Renal pelvis (tissue), 1 donor: ENCODE measurements at regions not wholly inside any gene's neighbourhood (a gene's known extent, or its start where the extent isn't known, plus 50 kb on each side); places are given as distances from the start of the nearest gene placed in this dataset.

Source experiments
- DNase-seq: peaks from one replicate; pipeline ENCODE4 v3.0.0-alpha.2; 2013

DNA sequence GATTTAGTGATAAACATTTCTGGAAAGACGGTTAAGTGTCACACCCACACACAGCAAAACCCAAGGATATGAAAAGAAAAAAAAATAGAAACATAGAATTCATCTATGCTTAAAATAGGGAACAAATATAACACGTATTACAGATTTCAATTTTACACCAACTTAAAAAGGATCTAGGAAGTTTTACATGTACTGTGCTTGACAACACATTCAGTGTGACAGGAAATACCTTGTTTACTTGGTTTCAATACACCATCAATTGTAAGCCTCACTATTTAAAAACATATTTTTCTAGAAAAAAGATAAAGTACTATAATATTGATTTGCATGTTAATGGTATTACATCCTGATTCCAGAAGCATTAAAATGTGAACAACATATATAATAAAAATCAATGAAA lies 77.0 kb upstream of the SPRY1 start:
- no peak for DNase-seq

DNA sequence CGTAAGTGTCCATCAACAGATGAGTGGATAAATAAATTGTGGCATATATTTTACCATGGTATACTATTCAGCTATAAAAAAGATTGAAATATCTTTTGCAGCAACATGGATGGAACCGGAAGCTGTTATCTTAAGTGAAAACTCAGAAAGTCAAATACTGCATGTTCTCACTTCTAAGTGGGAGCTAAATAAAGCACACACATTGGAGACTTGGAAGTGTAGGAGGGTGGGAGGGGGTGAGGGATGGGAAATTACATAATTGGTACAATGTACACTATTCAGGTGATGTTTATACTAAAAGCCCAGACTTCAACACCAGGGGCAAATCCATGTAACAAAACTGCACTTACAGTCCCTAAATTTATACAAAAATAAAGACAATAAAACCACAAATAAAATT lies 72.6 kb upstream of the SPRY1 start:
- DNase-seq: no peak

DNA sequence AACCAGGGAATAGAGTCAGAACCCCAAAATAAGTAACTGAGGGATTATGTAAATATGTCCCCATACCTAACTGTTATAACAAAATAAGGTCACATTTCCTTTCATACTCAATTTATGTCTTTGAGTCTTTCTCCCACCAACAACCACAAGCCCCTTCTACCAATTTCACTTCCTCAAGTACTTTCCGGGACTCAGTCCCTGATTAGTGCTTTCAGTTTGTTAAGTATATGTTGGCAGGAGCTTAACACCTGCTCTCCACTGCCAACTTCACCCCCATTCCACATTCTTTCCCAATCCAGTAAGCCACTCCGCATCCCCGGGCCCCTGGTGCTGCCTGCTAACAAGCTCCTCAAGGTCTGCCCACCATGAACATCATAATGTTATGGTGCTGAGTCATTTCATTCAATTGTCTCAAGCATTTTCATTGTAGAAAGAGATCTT lies 71.3 kb upstream of the SPRY1 start:
- no peak for DNase-seq

DNA sequence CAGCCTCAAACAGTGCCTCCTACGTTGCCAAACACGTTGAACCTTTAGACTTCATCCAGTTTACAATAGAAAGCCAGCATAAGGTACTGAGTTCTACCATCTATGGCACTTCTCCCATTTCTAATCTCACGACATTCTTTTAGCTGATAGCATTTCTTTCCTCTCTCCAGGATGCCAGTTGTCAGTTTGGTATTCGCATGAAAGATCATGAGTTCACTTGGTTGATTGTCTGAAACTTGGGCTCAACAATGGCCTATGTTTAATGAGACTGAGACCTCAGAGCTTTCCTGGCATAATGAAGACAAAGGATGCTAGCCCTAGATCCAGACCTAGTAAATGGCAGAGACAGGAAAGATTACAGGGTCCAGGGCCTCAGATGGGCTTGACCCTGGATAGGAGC lies 69.2 kb upstream of the SPRY1 start:
- no peak for DNase-seq

DNA sequence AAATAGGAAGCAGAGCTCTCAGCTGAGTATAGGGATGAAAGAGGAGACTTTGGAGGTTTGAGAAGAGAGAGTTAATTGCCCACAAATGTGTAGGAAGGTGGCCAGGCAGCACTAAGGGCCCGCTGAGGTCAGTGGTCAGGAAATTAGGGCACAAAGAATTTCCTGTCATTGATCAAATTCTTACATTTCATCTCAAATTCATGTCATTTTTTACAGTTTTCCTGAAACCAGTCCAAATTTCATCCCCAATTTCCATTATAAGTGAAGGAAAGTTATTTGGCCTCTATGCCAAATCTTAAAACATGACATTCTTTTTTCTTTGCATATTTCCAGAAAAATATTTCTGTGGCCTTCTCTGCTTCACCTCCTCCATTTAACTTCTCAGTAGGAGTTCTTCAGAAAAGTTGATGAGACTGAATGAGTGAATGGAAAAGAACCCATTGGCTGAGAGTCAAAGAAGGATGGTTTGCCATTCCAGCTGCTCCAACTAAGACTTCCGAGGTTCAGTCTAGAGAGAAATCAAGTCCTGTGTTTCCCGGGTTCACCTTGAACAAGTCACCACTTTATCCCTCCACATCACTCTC lies 68.7 kb upstream of the SPRY1 start:
- DNase-seq: no peak

DNA sequence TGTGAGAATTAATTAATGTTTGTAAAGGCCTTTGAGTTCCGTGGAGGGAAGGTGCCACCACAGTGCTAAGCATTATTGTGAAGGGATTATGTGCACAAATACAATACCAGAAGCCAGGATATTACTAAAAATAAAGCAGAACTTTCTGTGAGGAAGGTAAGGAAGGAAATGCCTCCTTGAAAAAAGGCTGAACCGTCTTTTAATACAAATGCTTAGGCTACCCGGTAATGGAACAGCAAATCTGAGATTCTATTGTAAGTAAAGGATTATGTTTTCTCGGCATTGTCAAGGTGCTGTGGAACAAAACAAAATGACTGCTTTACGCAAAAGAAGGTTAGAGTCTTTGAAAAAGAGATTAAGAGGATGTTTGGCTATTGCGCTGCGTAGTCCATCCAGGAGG lies 57.9 kb upstream of the SPRY1 start:
- no peak for DNase-seq

DNA sequence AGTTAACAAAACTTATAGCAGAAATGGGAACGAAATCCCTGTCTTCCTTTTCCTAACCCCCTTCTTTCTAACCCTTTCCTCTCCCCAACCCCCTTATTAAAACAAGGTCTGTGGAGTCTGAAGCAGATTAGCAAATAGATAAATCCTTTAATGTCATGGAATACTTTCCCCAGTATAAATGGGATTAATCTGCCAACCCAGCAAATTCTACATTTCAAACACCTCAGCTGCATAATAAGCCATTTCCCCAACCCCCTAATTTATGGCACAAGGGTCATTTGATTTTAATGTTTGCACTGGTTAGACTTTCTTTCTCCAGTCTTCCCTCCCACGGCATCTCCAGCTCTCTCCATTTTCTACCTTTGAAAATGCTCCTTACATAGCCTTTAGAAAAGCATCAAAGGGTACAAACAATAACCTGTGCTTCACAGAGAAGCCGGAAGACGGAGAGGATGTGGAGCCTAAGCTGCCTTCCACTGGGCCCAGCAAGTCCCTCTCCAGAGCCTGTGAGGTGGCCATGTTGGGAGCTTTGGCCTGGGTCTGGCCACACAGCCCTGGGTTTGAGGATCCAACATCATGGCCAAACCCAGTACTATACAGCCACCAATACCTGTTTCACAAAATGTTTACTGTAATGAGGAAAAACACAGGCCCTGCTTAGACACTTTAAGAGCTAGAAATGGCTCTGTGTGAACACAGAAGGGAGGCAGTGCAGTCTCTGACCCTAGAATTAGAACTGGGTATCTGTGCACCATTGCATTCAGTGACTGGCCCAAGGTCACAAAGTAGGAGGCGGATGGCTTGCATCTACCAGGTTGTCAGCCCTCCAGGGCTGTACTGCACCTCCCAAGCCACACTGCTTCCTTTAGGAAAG lies 56.9 kb upstream of the SPRY1 start:
- no peak for DNase-seq

DNA sequence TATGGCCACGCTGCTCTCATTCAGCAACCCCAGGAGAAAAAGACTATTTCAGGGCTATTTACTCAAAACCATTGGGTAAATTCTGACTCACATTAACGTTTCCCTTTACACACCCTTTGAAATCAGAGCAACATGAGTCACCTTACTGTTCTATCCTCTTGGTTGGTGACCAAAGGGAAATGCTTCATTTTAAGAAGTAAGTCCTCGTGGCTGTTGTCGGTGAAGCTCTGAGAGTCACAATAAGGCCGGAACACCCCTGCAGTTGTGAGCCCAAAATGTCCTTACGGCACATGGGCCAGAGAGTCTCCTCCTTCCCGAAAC lies 56.3 kb upstream of the SPRY1 start:
- DNase-seq: no peak

DNA sequence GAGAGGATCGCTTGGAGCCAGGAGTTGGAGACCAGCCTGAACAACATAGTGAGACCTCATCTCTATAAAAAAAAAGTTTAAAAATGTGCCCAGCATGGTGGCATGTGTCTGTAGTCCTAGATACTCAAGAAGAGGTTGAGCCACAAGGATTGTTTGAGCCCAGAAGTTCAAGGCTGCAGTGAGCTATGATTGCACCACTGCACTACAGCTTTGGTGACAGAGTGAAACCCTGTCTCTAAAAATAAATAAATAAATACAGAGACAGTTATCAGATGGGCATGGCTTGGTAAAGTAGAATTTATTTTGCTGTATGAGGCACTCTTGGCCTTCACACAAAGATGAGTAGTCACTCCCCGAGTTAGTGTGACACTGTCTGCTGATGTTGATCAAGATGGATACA lies 54.1 kb upstream of the SPRY1 start:
- DNase-seq: no peak

DNA sequence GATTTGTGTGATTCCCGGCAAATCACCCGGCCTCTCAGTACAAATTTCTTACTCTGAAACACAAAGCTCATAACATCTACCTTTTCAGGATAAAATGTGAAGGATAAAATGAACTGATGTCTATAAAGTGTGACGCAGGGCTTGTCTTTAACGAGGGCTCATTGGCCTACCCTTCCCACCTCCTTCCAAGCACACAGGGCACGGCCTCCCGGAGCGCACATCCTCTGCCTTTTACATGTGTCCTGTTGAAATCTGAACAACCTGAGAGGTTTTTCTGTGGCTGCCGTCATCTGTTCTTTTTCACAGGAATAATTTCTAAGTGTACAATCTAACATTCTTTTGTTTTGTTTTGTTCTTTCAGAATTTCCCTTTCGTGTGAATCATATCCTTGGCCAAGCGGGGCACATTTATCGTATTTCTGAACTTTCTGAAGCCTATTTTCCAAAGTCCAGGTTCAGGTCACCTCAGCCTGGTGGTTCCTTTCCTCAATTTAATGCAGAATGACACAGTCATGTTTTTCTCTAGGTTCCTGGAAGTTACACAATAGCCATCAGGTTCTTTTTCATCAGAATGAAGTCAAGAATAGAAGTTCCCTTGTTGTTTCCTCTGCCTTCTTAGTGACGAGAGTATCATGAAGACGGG lies 53.1 kb upstream of the SPRY1 start:
- no peak for DNase-seq

DNA sequence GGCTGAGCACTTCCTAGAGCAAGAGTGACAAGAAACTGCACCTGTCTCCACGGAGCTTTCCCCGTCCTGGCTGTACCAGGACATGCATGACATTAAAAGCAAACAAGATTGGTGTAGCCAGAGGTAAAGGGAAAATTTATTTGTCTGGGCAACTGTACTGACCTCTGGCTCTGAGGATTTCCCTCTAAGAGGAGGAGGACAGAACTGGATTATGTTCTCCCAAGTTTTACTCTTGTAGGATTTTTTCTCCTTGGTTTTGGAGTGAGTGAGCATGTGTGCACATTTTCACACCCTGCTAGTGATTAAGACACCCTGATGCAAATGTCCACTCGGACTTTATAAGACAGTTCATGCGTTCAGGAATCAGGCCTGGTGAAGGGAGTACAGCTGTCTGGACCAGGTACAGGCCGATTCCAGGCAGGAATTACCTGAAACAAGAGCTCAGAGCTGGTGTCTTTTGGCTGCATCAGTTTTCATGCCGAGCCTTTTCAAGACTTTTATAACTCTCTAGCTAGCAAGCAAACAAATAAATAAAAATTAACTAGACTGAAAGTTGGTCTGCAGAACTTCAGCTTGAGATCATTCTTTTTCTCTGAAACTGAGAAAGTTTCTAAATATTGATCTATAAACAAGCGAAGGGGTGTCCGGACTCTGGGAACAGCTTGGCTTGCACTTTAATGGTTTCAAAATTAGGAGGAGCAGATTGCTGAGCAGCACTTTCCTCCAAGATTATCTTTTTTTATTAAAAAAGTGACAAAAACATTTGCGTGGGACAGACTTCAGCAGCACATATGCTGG lies 51.3 kb upstream of the SPRY1 start:
- no peak for DNase-seq

DNA sequence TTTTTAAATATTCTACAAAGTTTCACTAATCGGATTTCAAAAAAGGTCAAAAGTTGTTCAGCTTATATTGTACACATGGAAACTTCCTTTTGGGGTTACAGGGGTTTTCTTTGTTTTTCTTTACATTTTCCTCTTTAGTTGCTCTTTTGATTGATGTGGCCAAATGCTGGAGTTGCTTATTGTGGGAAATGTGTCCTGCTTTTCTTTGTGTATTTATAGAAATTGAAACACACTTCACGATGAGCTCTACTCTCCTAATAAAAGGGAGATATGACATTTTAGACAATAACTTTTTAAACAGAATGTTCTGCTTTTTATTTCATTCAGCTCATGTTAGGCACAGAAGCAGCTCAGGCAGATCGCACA lies 50.7 kb upstream of the SPRY1 start:
- no peak for DNase-seq

DNA sequence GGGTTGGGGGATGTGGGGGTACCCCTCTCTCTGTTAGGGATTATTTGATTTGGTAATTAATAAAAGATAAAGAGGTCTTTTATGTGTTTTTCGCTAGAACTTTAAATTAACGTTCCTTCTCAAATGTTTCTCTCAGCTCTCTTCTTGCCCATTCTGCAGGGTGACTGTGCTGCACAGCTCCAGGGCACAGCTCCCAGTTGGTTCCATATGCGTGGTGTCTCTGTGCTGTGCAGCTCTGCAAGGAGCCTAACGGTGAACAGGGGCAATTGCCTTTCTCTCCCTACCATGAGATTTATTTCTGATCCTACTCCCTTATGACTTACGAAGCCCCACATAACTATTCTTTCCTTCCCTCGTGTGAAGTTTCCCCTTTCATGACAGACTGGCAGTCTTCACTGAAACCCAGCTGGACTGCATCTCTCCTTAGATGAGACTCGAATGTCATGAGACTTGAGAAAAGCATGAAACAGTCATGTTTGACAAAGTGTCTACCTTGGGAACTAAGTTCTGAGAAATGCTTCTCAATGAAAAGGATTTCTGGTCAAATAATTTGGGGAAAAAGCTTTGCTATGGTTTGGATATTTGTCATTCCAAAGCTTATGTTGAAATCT lies 50.2 kb upstream of the SPRY1 start:
- no peak for DNase-seq
